Heart left ventricle (tissue), 16 donors: ENCODE measurements at regions not wholly inside any gene's neighbourhood (a gene's known extent, or its start where the extent isn't known, plus 50 kb on each side); places are given as distances from the start of the nearest gene placed in this dataset.

ENCODE experiments used
- ATAC-seq, 4 donors: fragments of 200-7000 bp; cut with Tn5 transposase; one replicate each; pipeline ENCODE4 v1.9.1; 2020 to 2022; ENCODE audit warnings: moderate library complexity in 4 of 4, mild to moderate bottlenecking in 3 of 4, moderate number of reproducible peaks in 1 of 4
- DNase-seq, 5 donors: peaks; one replicate each; pipeline ENCODE4 v3.0.0-alpha.2; 2020
- H3K27ac ChIP-seq, 12 donors: fragments of 200-600 bp; sonication (generic) in 4 of 12; one replicate each; pipeline versions ENCODE4 v1.5.0 to v1.8.0; 2016 to 2022; ENCODE audit warnings: mild to moderate bottlenecking in 2 of 12
- H3K27me3 ChIP-seq, 9 donors: fragments of 200-600 bp; sonication (generic) in 2 of 9; one replicate each; pipeline versions ENCODE4 v1.5.1 to v1.8.0; 2016 to 2022; ENCODE audit warnings: mild to moderate bottlenecking in 3 of 9
- H3K36me3 ChIP-seq, 9 donors: fragments of 200-600 bp; sonication (generic) in 2 of 9; one replicate each; pipeline versions ENCODE4 v1.5.0 to v1.8.0; 2018 to 2022; ENCODE audit warnings: mild to moderate bottlenecking in 2 of 9
- H3K4me1 ChIP-seq, 12 donors: fragments of 200-600 bp; sonication (generic) in 4 of 12; one replicate each; pipeline versions ENCODE4 v1.5.0 to v1.8.0; 2016 to 2022; ENCODE audit warnings: mild to moderate bottlenecking in 3 of 12
- H3K4me3 ChIP-seq, 12 donors: fragments of 200-600 bp; sonication (generic) in 4 of 12; one replicate each; pipeline versions ENCODE4 v1.5.0 to v1.8.0; 2017 to 2022; ENCODE audit warnings: mild to moderate bottlenecking in 9 of 12, moderate library complexity in 4 of 12
- H3K9me3 ChIP-seq, 12 donors: fragments of 200-600 bp; sonication (generic) in 4 of 12; one replicate each; pipeline versions ENCODE4 v1.5.0 to v1.8.0; 2016 to 2022; ENCODE audit warnings: mild to moderate bottlenecking in 1 of 12
- CTCF ChIP-seq, 12 donors: fragments of 200-600 bp; sonication (generic) in 4 of 12; IDR thresholded peaks; one replicate each; pipeline versions ENCODE4 v1.5.0 to v1.8.0; 2018 to 2022; ENCODE audit warnings: antibody characterized with exemption in 12 of 12, mild to moderate bottlenecking in 5 of 12
- POLR2A ChIP-seq, 2 donors: fragments of 450-650 bp; IDR thresholded peaks; one replicate each; pipeline ENCODE4 v1.6.1; 2017; ENCODE audit warnings: antibody characterized with exemption in 2 of 2, mild to moderate bottlenecking in 2 of 2, moderate library complexity in 2 of 2
- WGBS, 4 donors: extraction: QIAGEN DNeasy Blood & Tissue Kit in 2 of 4; methylation state at CpG; one replicate each; pipeline versions ENCODE4 v1.1.5 to v1.1.7; 2013 to 2018; 5-methylcytosine and 5-hydroxymethylcytosine counted together
- intact Hi-C, 10 donors: fragments of 100-400 bp; cut with DNase I; formaldehyde crosslinking; loops; one replicate each; pipeline versions ENCODE4 v1.11.1 to v1.14.2; 2022
- donor health status: ischemic (EF 13 %, LVEDD 7.1; RV severe dilation, severe dysfunction).
- donor health status: healthy with polysubstance abuse.
- donor health status: DM: no; HTN: yes; CAD: no.
- donor health status: DM: no; HTN: no; CAD: no.
- donor health status: ischemic (EF 25% LVEDD 6.9; RV normal size, moderate dysfunction).
- donor health status: ischemic (EF 25% LVEDD 5.7; RV mildly dilated, moderate dysfunction).
- donor health status: healthy.
- donor health status: DM: yes; HTN: yes; CAD: no.
- donor health status: ischemic (EF 35%, LVEDD 5.7; RV mildly dilated, moderate dysfunction).
- donor health status: nonischemic (EF 11% LVEDD 7.7; RV severe dilation, severe dysfunction).
- donor health status: DM: yes; HTN: yes; CAD: no.
- donor health status: PGD.
- donor health status: ischemic (EF 29% LVEDD 5.4; RV normal size, mild dysfunction).
- donor health status: nonischemic (EF 23%, LVEDD 6.1; RV moderate dilation, normal function).

- no peaks in the 10 kb centered on the region for H3K36me3 ChIP-seq
- DNase-seq, result no peak
- TF ChIP-seq CTCF (IDR thresholded peaks at IDR 0.05), result no peak
- TF ChIP-seq POLR2A (IDR thresholded peaks at IDR 0.05), result no peak
- H3K27ac ChIP-seq, result no peak overlapping the region
- H3K4me3 ChIP-seq, result no peak overlapping the region
- intact Hi-C loops, result no loop called here
- H3K9me3 ChIP-seq, result no peaks in the 10 kb centered on the region
- H3K27me3 ChIP-seq, result peaks cover 0 to 12% (median 0%) of the 10 kb centered on the region in 9 donors
- no peaks in the 10 kb centered on the region for H3K4me1 ChIP-seq
- no peak for ATAC-seq
Measured at GRCh38 chr1:30610917-30611316, 112.5 kb downstream of the MATN1 start.

DNA sequence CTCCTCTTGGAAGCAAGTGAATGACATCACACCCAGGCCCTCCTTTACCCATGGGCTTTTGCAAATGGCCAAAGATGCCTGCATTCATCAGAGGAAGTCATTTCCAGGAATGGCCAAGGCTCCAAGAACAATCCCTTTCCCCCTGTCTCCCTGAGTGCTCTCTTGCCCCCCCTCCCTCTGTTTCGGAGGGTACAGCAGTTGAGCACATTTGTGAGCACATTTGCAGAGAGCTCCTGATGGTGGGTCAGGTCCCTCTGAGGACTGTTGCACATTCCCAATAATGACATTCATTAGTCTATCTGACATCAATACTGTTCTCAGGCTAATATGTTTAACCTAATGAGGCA lies 113.4 kb downstream of the MATN1 start:
- Histone ChIP-seq H3K4me3 (no peak overlapping the region), H3K27me3 (peaks cover 0 to 12% (median 0%) of the 10 kb centered on the region in 9 donors), H3K27ac (no peak overlapping the region), H3K9me3 (no peaks in the 10 kb centered on the region), H3K36me3 (no peaks in the 10 kb centered on the region), H3K4me1 (no peaks in the 10 kb centered on the region)
- TF ChIP-seq CTCF (IDR thresholded peaks at IDR 0.05) (no peak), POLR2A (IDR thresholded peaks at IDR 0.05) (no peak)
- 50 to 67% (median 59%) methylated on average over 1 of the region's 1 CpG for WGBS, 4 donors
- ATAC-seq, result no peak
- intact Hi-C loops, result no loop called here
- no peak for DNase-seq

GRCh38 chr1:30609336-30609998 lies 113.9 kb downstream of the MATN1 start:
- no peak for TF ChIP-seq POLR2A (IDR thresholded peaks at IDR 0.05)
- no peak for TF ChIP-seq CTCF (IDR thresholded peaks at IDR 0.05)
- H3K4me1 ChIP-seq, result no peaks in the 10 kb centered on the region
- H3K27ac ChIP-seq, result no peak overlapping the region
- no peaks in the 10 kb centered on the region for H3K9me3 ChIP-seq
- no peak overlapping the region for H3K4me3 ChIP-seq
- WGBS, 4 donors, result 53 to 72% (median 63%) methylated on average over 9 of the region's 9 CpGs
- H3K27me3 ChIP-seq, result peaks cover 0 to 12% (median 0%) of the 10 kb centered on the region in 9 donors
- no peaks in the 10 kb centered on the region for H3K36me3 ChIP-seq
- no peak for ATAC-seq
- intact Hi-C loops, result no loop called here
- no peak for DNase-seq

DNA sequence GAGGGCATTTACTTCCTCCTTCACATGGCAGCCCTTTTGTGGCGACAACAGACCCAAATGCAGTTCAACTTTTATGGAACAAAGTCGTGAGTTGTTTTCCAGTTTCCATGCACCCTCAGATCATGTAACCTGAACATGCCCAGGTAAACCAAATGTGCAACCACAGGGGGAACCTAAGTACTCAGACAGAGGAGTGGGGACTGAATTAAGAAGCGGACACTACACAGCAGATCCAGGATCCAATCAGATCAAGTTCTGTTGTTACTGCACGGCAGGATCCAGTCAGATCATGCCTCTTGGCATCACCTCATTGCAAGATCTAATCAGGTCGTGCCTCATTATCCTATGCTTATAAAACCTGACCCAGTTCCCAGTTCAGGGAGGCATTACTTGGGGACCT lies 115.7 kb downstream of the MATN1 start:
- ATAC-seq (no peak), DNase-seq (no peak)
- H3K36me3 ChIP-seq, result no peaks in the 10 kb centered on the region
- WGBS, 4 donors, result 62 to 78% (median 69%) methylated on average over 5 of the region's 5 CpGs
- TF ChIP-seq CTCF (IDR thresholded peaks at IDR 0.05) (no peak), POLR2A (IDR thresholded peaks at IDR 0.05) (no peak)
- peaks cover 0 to 12% (median 0%) of the 10 kb centered on the region in 9 donors for H3K27me3 ChIP-seq
- no peaks in the 10 kb centered on the region for H3K4me1 ChIP-seq
- no peak overlapping the region for H3K4me3 ChIP-seq
- no peak overlapping the region for H3K27ac ChIP-seq
- H3K9me3 ChIP-seq, result no peaks in the 10 kb centered on the region
- intact Hi-C loops, result no loop called here
